Esophagus squamous epithelium (tissue), 5 donors: ENCODE measurements at regions not wholly inside any gene's neighbourhood (a gene's known extent, or its start where the extent isn't known, plus 50 kb on each side); places are given as distances from the start of the nearest gene placed in this dataset.
"Not testable (repeated sequence)": the region's sequence is repeated elsewhere in the genome, so short reads cannot be mapped to it uniquely, and the experiment has no call there.

ENCODE experiments used
- DNase-seq: peaks from one replicate; lab custom pipeline; 2025; lab: John Stamatoyannopoulos, UW
- H3K27ac ChIP-seq, 4 donors: fragments of 200-600 bp; sonication (generic); one replicate each; pipeline ENCODE4 v1.5.1; 2016 to 2019; ENCODE audit warnings: mild to moderate bottlenecking in 1 of 4
- H3K27me3 ChIP-seq, 4 donors: fragments of 200-600 bp; sonication (generic); 1 replicate in 3 of 4; 2 replicates in 1 of 4; pipeline versions ENCODE4 v1.5.1 to v1.6.0; 2017 to 2021; ENCODE audit warnings: antibody characterized with exemption in 1 of 4
- H3K36me3 ChIP-seq, 3 donors: fragments of 200-600 bp; sonication (generic); one replicate each; pipeline ENCODE4 v1.5.1; 2016 to 2019
- H3K4me1 ChIP-seq, 3 donors: fragments of 200-600 bp; sonication (generic); one replicate each; pipeline ENCODE4 v1.5.1; 2017 to 2019
- H3K4me3 ChIP-seq, 4 donors: fragments of 200-600 bp; sonication (generic); 1 replicate in 3 of 4; 2 replicates in 1 of 4; pipeline ENCODE4 v1.5.1; 2016 to 2019; ENCODE audit warnings: mild to moderate bottlenecking in 2 of 4, moderate library complexity in 1 of 4
- H3K9me3 ChIP-seq, 3 donors: fragments of 200-600 bp; sonication (generic); one replicate each; pipeline ENCODE4 v1.5.1; 2016 to 2019
- POLR2A ChIP-seq, 4 donors: fragments of 450-650 bp; IDR thresholded peaks; one replicate each; pipeline ENCODE4 v1.6.1; 2017; ENCODE audit warnings: antibody characterized with exemption in 4 of 4, mild to moderate bottlenecking in 4 of 4, moderate library complexity in 3 of 4
- WGBS, 2 donors: methylation state at CpG; one replicate each; pipeline ENCODE4 v1.1.5; 2018; 5-methylcytosine and 5-hydroxymethylcytosine counted together
- intact Hi-C: fragments of 100-400 bp; cut with DNase I; formaldehyde crosslinking; loops from one replicate; pipeline ENCODE4 v1.15.0; 2022
- TF ChIP-seq, protein P1 (sequence below), 6 experiments: fragments of 450-650 bp in 4 of 6; fragments of 200-600 bp in 2 of 6; sonication (generic) in 2 of 6; IDR thresholded peaks; one replicate each; pipeline ENCODE4 v1.5.1; 2016 to 2019; ENCODE audit warnings: antibody characterized with exemption in 6 of 6, mild to moderate bottlenecking in 4 of 6, moderate library complexity in 4 of 6
- donor health status: DM: yes; HTN: yes; CAD: no.

DNA sequence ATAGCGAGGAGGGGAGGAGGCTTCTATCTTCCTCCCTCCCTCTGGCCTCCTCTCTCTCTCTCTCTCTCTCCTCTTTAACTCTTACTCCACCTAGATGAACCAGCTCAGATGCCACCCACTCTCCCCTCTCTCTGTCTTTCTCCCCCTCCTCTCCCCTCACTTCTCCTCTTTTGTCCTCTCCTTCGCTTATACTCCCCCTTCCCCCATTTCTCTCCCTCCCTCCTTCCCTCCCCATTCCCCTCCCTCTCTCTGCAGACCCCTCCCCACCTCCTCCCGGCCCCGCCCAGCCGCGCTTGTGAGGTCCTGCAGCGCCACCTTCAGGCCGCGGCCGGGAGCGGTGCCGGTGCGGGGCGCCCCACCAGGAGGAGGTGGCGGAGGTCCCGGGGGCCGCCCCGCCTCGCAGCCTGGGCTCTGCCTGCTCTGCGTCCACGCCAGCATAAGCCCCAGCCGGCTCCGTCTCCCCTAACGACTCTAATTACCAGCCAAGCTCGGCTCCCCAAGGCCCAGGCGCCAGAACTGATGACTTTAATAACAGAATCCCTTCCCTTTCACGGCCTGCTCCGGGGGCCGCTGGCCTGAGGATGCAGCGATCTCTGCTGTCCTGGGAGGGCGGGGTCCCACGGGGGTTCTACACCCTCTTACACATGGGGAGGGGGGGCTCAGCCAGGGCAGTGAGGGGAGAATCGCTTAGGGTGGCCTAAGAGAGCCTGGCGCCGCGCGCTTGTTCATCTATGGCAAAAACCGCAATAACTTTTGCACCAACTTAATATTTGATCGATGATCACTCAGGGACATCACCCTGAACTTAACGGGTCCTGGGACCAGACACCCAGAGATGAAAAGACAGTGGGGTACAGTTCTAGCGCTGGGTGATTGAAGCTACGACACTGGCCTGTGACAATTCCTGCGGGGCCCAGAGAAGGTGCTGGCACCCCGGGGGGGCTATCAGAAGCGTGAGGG is 637.3 kb downstream of the MATN1 start:
- H3K9me3 ChIP-seq, result peaks cover 0 to 9% (median 0%) of the 10 kb centered on the region in 3 donors
- H3K27ac ChIP-seq, result no peak overlapping the region
- H3K4me3 ChIP-seq, result peak overlapping the region in 1 of 4 donors; percentile 34
- H3K4me1 ChIP-seq, result peaks cover 7 to 32% (median 18%) of the 10 kb centered on the region in 3 donors
- intact Hi-C loops, result no loop called here
- DNase-seq, result no peak
- TF ChIP-seq POLR2A (IDR thresholded peaks at IDR 0.05), result no peak
- TF ChIP-seq, protein P1, sequence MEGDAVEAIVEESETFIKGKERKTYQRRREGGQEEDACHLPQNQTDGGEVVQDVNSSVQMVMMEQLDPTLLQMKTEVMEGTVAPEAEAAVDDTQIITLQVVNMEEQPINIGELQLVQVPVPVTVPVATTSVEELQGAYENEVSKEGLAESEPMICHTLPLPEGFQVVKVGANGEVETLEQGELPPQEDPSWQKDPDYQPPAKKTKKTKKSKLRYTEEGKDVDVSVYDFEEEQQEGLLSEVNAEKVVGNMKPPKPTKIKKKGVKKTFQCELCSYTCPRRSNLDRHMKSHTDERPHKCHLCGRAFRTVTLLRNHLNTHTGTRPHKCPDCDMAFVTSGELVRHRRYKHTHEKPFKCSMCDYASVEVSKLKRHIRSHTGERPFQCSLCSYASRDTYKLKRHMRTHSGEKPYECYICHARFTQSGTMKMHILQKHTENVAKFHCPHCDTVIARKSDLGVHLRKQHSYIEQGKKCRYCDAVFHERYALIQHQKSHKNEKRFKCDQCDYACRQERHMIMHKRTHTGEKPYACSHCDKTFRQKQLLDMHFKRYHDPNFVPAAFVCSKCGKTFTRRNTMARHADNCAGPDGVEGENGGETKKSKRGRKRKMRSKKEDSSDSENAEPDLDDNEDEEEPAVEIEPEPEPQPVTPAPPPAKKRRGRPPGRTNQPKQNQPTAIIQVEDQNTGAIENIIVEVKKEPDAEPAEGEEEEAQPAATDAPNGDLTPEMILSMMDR (IDR thresholded peaks at IDR 0.05), result peak in 5 of 6 experiments; percentile 34 to 64 (median 48)
- H3K36me3 ChIP-seq, result no peaks in the 10 kb centered on the region
- peaks cover 0 to 36% (median 0%) of the 10 kb centered on the region in 4 donors for H3K27me3 ChIP-seq
- 22 to 61% methylated on average over 8 to 24 of the region's 45 CpGs for WGBS, 2 donors

DNA sequence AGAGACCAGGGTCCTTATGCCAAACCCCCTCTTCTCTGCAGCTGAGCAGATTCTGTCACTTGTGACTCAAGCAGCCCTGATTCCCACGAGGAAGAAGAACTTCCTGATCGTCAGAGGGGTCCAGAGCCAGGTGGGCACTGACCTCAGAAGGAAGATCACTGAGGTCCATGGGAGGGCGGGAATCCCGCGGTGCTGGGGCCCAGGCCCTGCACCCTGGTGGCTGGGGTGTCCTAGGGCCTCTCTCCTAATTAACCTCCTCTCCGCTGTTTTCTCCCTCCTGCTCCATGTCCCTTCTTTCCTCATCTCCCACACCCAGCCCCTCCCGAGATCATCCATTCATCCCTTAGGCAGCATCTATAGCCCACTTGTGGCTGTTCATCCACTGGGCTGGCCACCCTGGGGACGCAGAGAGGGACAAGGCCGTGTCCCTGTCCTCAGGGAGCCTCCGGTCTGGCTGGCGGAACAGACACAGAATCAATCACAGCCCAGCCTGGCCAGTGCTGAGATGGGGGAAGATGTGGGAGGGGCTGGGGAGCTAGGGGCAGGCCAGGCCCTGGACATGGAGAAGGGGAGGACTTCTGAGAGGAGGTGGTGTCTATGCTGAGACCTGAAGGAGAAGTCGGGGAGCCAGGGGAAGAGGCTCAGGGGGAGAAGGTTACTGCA is 638.3 kb downstream of the MATN1 start:
- WGBS, 2 donors, result 71 to 75% methylated on average over 6 to 9 of the region's 12 CpGs
- Histone ChIP-seq H3K27me3 (peaks cover 0 to 28% (median 0%) of the 10 kb centered on the region in 4 donors), H3K27ac (peak overlapping the region in 1 of 4 donors; percentile 87), H3K9me3 (no peaks in the 10 kb centered on the region), H3K36me3 (no peaks in the 10 kb centered on the region), H3K4me1 (peaks cover 7 to 32% (median 18%) of the 10 kb centered on the region in 3 donors), H3K4me3 (no peak overlapping the region)
- intact Hi-C loops, result no loop called here
- DNase-seq, result no peak
- no peak for TF ChIP-seq POLR2A (IDR thresholded peaks at IDR 0.05)
- TF ChIP-seq, protein P1 (IDR thresholded peaks at IDR 0.05), result no peak

DNA sequence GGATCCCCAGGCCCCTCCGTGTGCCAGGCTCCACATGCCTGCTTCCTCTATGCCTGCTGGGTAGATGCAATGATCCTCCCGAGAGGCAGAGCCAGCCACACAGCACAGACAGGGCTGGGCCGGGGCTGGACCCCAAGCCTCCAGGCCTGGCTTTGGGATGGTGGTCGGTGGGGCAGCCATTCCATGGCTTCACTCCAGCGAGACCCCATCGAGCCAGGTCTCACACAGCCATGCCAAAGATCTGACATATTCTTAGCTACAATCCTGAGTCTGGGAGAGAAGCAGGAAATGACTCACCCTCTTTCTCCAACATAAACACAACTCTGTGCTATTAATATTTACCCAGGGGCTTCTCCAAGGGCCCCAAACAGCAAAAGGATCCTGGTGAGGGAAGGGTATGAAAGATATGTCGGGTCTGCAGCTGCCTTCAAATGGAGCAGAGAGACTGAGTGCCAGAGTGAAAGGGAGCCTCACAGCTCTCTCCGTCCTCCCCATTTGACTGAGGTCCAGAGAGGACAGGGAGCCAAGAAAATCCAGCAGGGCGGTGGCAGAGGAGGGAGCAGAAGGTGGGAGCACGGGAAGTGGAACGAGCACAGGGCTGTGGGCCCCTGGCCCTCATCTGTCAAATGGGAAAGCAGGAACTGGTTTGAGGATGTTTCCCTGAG is 639.5 kb downstream of the MATN1 start:
- no peak for TF ChIP-seq POLR2A (IDR thresholded peaks at IDR 0.05)
- TF ChIP-seq, protein P1 (IDR thresholded peaks at IDR 0.05), result no peak
- no peak for DNase-seq
- H3K27ac ChIP-seq, result peak overlapping the region in 3 of 4 donors; percentile 31 to 87 (median 66)
- intact Hi-C loops, result no loop called here
- peaks cover 0 to 17% (median 0%) of the 10 kb centered on the region in 4 donors for H3K27me3 ChIP-seq
- no peaks in the 10 kb centered on the region for H3K36me3 ChIP-seq
- H3K4me3 ChIP-seq, result peak overlapping the region in 1 of 4 donors; percentile 26
- WGBS, 2 donors, result 19 to 21% methylated on average over 9 to 10 of the region's 11 CpGs
- peaks cover 7 to 32% (median 18%) of the 10 kb centered on the region in 3 donors for H3K4me1 ChIP-seq
- H3K9me3 ChIP-seq, result no peaks in the 10 kb centered on the region

DNA sequence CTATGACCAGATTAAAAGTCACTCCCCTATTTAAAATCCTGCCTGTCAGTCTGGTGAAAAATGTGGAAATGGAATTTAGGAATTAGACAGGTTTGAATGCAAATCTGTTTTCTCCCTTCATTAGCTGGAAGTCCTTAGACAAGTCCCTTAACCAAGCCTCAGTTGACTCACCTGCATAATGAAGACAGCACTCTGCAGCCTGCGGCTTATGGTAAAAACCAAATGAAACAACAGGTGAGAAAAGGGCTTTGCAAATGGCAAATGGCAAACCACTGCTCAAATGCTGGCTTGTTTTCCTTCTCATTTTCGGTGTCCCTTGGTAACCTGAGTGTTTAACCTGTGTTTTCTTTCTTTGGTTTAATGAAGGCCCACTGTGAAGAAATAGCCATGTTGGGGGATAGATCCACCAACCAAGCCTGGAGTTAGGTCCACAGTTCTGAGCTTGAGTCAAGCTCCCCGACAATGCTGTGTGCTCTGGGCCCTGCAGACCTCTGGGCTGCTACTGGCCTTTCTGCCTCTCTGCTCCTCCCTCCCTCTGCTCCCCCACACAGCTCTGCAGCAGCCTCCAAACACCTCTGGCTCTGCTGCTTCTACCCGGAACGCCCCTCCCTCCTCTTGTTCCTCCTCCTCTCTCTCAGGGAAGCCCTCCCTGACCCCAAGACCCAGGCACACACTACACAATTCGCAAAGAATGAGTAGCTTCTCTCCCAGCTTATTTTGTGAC is 641.8 kb downstream of the MATN1 start:
- intact Hi-C loops, result no loop called here
- no peak for TF ChIP-seq POLR2A (IDR thresholded peaks at IDR 0.05)
- TF ChIP-seq, protein P1 (IDR thresholded peaks at IDR 0.05), result no peak
- no peaks in the 10 kb centered on the region for H3K36me3 ChIP-seq
- H3K27me3 ChIP-seq, result peaks cover 0 to 7% (median 0%) of the 10 kb centered on the region in 4 donors
- no peak overlapping the region for H3K27ac ChIP-seq
- 67 to 72% methylated on average over 6 of the region's 6 CpGs for WGBS, 2 donors
- H3K9me3 ChIP-seq, result no peaks in the 10 kb centered on the region
- H3K4me1 ChIP-seq, result peaks cover 7 to 32% (median 18%) of the 10 kb centered on the region in 3 donors
- no peak for DNase-seq
- no peak overlapping the region for H3K4me3 ChIP-seq

DNA sequence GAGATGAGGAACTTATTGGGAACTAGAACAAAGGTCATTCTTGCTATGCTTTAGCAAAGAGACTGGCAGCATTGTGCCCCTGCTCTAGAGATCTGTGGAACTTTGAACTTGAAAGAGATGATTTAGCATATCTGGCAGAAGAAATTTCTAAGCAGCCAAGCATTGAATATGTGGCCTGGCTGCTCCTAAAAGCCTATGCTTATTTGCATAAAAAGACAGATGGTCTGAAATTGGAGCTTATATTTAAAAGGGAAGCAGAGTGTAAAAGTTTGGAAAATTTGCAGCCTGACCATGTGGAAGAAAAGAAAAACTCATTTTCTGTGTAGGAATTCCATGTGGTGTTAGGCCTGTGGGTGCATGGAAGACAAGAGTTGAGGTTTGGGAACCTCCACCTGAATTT is 647.5 kb downstream of the MATN1 start:
- H3K27ac ChIP-seq, H3K36me3 ChIP-seq, DNase-seq, intact Hi-C loops, H3K4me1 ChIP-seq, H3K9me3 ChIP-seq, H3K4me3 ChIP-seq, H3K27me3 ChIP-seq: not testable (repeated sequence)
